ENCODE measurements at regions not wholly inside any gene's neighbourhood (a gene's known extent, or its start where the extent isn't known, plus 50 kb on each side); places are given as distances from the start of the nearest gene placed in this dataset.

DNA sequence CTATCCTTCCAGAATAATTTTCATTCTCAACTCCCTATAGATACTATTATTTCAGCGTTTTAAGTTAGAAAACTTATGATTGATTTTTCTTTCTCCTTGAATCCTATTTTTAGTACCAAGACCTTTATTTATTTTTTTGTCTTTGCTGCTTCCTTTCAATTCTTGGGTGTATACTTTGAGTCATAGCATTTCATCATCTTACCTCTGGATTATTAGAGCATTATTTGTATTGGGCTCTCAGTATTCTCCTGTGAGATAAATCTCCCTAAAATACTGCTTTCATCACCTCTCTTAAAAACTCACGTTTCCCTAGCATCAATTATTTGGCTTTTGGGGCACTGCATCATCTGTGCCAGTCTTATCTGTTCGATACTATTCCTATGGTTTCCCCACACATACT, 222.8 kb downstream of the POSTN start:
- TF ChIP-seq, protein P1, sequence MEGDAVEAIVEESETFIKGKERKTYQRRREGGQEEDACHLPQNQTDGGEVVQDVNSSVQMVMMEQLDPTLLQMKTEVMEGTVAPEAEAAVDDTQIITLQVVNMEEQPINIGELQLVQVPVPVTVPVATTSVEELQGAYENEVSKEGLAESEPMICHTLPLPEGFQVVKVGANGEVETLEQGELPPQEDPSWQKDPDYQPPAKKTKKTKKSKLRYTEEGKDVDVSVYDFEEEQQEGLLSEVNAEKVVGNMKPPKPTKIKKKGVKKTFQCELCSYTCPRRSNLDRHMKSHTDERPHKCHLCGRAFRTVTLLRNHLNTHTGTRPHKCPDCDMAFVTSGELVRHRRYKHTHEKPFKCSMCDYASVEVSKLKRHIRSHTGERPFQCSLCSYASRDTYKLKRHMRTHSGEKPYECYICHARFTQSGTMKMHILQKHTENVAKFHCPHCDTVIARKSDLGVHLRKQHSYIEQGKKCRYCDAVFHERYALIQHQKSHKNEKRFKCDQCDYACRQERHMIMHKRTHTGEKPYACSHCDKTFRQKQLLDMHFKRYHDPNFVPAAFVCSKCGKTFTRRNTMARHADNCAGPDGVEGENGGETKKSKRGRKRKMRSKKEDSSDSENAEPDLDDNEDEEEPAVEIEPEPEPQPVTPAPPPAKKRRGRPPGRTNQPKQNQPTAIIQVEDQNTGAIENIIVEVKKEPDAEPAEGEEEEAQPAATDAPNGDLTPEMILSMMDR (IDR thresholded peaks at IDR 0.05; ENCODE audit: extremely low read depth, low read depth, low read length) = no peak
- H3K4me3 ChIP-seq (ENCODE audit: insufficient read depth, low read length) = no peak overlapping the region
- no peaks in the 10 kb centered on the region for H3K27me3 ChIP-seq (ENCODE audit: insufficient read depth, low read length)
- H3K36me3 ChIP-seq (ENCODE audit: insufficient read depth, low read length) = no peaks in the 10 kb centered on the region
- no peak for DNase-seq (ENCODE audit: insufficient read length, low spot score, missing footprints)
- H3K79me2 ChIP-seq (ENCODE audit: insufficient read depth, low read length) = no peaks in the 10 kb centered on the region
- H3K9me3 ChIP-seq (ENCODE audit: low read depth, low read length) = no peaks in the 10 kb centered on the region
- no peak overlapping the region for H3K4me2 ChIP-seq (ENCODE audit: insufficient read depth, low read length)
- no peaks in the 10 kb centered on the region for H3K4me1 ChIP-seq (ENCODE audit: insufficient read depth, low read length)
- H2AFZ ChIP-seq (ENCODE audit: low read length) = no peak overlapping the region
- no peaks in the 10 kb centered on the region for H4K20me1 ChIP-seq (ENCODE audit: insufficient read depth, low read length)
- no peak overlapping the region for H3K27ac ChIP-seq (ENCODE audit: low read depth, low read length)

DNA sequence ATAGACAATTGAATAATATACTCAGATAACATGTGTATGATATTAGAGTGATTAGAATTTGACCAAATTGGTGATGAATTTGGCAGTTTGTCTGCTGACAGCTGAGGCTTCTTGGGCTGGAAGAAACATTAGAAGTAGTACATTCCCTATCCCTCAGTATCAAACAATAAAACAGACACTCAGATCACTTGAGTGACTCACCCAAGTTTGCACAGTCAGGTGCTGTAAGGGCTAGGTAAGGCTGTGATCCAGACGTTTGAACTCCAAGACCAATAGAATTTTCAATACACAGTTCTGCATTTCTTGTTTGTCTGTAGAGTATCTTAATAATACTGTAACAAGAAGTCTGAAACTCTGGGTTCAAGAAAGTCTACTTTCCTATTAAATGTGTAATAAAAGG, 223.5 kb downstream of the POSTN start:
- H4K20me1 ChIP-seq (ENCODE audit: insufficient read depth, low read length) = no peaks in the 10 kb centered on the region
- no peak overlapping the region for H3K27ac ChIP-seq (ENCODE audit: low read depth, low read length)
- H2AFZ ChIP-seq (ENCODE audit: low read length) = no peak overlapping the region
- no peaks in the 10 kb centered on the region for H3K4me1 ChIP-seq (ENCODE audit: insufficient read depth, low read length)
- DNase-seq (ENCODE audit: insufficient read length, low spot score, missing footprints) = no peak
- H3K79me2 ChIP-seq (ENCODE audit: insufficient read depth, low read length) = no peaks in the 10 kb centered on the region
- H3K9me3 ChIP-seq (ENCODE audit: low read depth, low read length) = no peaks in the 10 kb centered on the region
- H3K36me3 ChIP-seq (ENCODE audit: insufficient read depth, low read length) = no peaks in the 10 kb centered on the region
- H3K27me3 ChIP-seq (ENCODE audit: insufficient read depth, low read length) = no peaks in the 10 kb centered on the region
- TF ChIP-seq, protein P1 (IDR thresholded peaks at IDR 0.05; ENCODE audit: extremely low read depth, low read depth, low read length) = no peak
- no peak overlapping the region for H3K4me3 ChIP-seq (ENCODE audit: insufficient read depth, low read length)
- no peak overlapping the region for H3K4me2 ChIP-seq (ENCODE audit: insufficient read depth, low read length)

DNA sequence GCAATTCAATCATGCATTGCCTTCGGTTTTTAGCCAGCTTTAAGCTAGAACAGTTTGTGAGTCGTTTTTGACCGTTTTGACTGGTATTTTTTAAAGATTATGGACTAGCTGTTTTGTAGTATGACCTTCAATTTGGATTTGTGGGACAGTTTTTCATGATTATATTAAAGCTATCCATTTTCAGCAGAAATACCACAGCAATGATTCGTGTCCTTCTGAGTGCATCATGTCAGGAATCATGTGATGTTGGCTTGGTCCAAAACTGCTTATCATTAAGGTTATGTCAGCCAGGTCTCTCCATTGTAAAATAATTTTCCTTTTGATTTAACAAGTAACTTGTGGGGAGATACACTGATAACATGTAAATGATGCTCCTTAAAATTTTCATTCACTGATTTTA, 229.0 kb downstream of the POSTN start:
- H3K4me2 ChIP-seq (ENCODE audit: insufficient read depth, low read length) = no peak overlapping the region
- TF ChIP-seq, protein P1 (IDR thresholded peaks at IDR 0.05; ENCODE audit: extremely low read depth, low read depth, low read length) = no peak
- H3K27me3 ChIP-seq (ENCODE audit: insufficient read depth, low read length) = no peaks in the 10 kb centered on the region
- H3K36me3 ChIP-seq (ENCODE audit: insufficient read depth, low read length) = no peaks in the 10 kb centered on the region
- H3K4me1 ChIP-seq (ENCODE audit: insufficient read depth, low read length) = peaks cover 10% of the 10 kb centered on the region
- H4K20me1 ChIP-seq (ENCODE audit: insufficient read depth, low read length) = no peaks in the 10 kb centered on the region
- no peak for DNase-seq (ENCODE audit: insufficient read length, low spot score, missing footprints)
- H2AFZ ChIP-seq (ENCODE audit: low read length) = peak overlapping the region; percentile 52
- no peaks in the 10 kb centered on the region for H3K79me2 ChIP-seq (ENCODE audit: insufficient read depth, low read length)
- H3K27ac ChIP-seq (ENCODE audit: low read depth, low read length) = no peak overlapping the region
- no peak overlapping the region for H3K4me3 ChIP-seq (ENCODE audit: insufficient read depth, low read length)
- no peaks in the 10 kb centered on the region for H3K9me3 ChIP-seq (ENCODE audit: low read depth, low read length)

DNA sequence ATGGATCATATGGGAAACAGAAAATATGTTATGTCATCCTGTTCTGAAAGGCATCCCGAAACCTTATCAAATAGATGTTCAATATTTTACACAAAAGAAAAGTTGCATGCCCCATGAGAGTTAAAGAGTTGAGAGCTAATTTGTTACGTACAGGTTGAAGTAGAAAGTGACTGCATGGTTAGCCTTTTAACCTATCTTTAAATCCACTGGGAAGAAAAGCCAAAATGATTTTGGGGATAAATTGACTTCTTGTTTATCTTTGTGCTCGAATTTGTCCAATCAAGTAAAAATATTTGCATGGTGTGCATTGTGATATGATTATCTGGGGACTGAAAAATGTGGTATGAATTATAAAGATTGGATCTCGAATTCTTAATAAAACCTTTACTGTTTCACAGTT, 230.1 kb downstream of the POSTN start:
- DNase-seq (ENCODE audit: insufficient read length, low spot score, missing footprints) = no peak

More for the DNA sequence above, 230.1 kb downstream of the POSTN start:
- no peaks in the 10 kb centered on the region for H3K9me3 ChIP-seq (ENCODE audit: low read depth, low read length)
- H3K4me2 ChIP-seq (ENCODE audit: insufficient read depth, low read length) = no peak overlapping the region
- H3K36me3 ChIP-seq (ENCODE audit: insufficient read depth, low read length) = no peaks in the 10 kb centered on the region
- no peaks in the 10 kb centered on the region for H3K79me2 ChIP-seq (ENCODE audit: insufficient read depth, low read length)
- no peaks in the 10 kb centered on the region for H3K27me3 ChIP-seq (ENCODE audit: insufficient read depth, low read length)
- no peak overlapping the region for H3K27ac ChIP-seq (ENCODE audit: low read depth, low read length)
- no peak overlapping the region for H2AFZ ChIP-seq (ENCODE audit: low read length)
- no peaks in the 10 kb centered on the region for H4K20me1 ChIP-seq (ENCODE audit: insufficient read depth, low read length)
- no peak overlapping the region for H3K4me3 ChIP-seq (ENCODE audit: insufficient read depth, low read length)
- TF ChIP-seq, protein P1 (IDR thresholded peaks at IDR 0.05; ENCODE audit: extremely low read depth, low read depth, low read length) = no peak
- peaks cover 17% of the 10 kb centered on the region for H3K4me1 ChIP-seq (ENCODE audit: insufficient read depth, low read length)

Measured in osteoblast (primary cell).